ENCODE measurements at regions not wholly inside any gene's neighbourhood (a gene's known extent, or its start where the extent isn't known, plus 50 kb on each side); places are given as distances from the start of the nearest gene placed in this dataset.

GRCh38 chr4:73348185-73348584, 55.9 kb upstream of the ALB start:
- no peak overlapping the region for H3K4me3 Mint-ChIP-seq
- no peaks in the 10 kb centered on the region for H3K9me3 Mint-ChIP-seq
- no peaks in the 10 kb centered on the region for H3K27me3 Mint-ChIP-seq (ENCODE audit: low read depth)
- no peak for DNase-seq (ENCODE audit: low read depth, low spot score)
- no peak for TF ChIP-seq CTCF (conservative IDR thresholded peaks at IDR 0.05)
- H3K4me1 Mint-ChIP-seq: no peaks in the 10 kb centered on the region
- H3K36me3 Mint-ChIP-seq (ENCODE audit: low read depth): no peaks in the 10 kb centered on the region
- H3K27ac Mint-ChIP-seq (ENCODE audit: unreplicated experiment): no peak overlapping the region

- H3K36me3 Mint-ChIP-seq (ENCODE audit: low read depth): no peaks in the 10 kb centered on the region
- no peaks in the 10 kb centered on the region for H3K27me3 Mint-ChIP-seq (ENCODE audit: low read depth)
- H3K4me3 Mint-ChIP-seq: no peak overlapping the region
- no peak for DNase-seq (ENCODE audit: low read depth, low spot score)
- H3K4me1 Mint-ChIP-seq: no peaks in the 10 kb centered on the region
- no peak overlapping the region for H3K27ac Mint-ChIP-seq (ENCODE audit: unreplicated experiment)
- no peaks in the 10 kb centered on the region for H3K9me3 Mint-ChIP-seq
- no peak for TF ChIP-seq CTCF (conservative IDR thresholded peaks at IDR 0.05)
Measured at GRCh38 chr4:73347497-73347896, 56.6 kb upstream of the ALB start.

GRCh38 chr4:73345399-73345975, 58.6 kb upstream of the ALB start:
- DNase-seq (ENCODE audit: low read depth, low spot score): no peak
- Mint-ChIP-seq H3K9me3 (no peaks in the 10 kb centered on the region), H3K27ac (ENCODE audit: unreplicated experiment) (no peak overlapping the region), H3K4me1 (no peaks in the 10 kb centered on the region), H3K4me3 (no peak overlapping the region), H3K36me3 (ENCODE audit: low read depth) (no peaks in the 10 kb centered on the region), H3K27me3 (ENCODE audit: low read depth) (no peaks in the 10 kb centered on the region)
- no peak for TF ChIP-seq CTCF (conservative IDR thresholded peaks at IDR 0.05)

GRCh38 chr4:73344106-73344505, 60.0 kb upstream of the ALB start:
- H3K4me1 Mint-ChIP-seq: no peaks in the 10 kb centered on the region
- H3K27me3 Mint-ChIP-seq (ENCODE audit: low read depth): no peaks in the 10 kb centered on the region

GRCh38 chr4:73343432-73343831, 60.7 kb upstream of the ALB start:
- peaks cover 1% of the 10 kb centered on the region for H3K36me3 Mint-ChIP-seq (ENCODE audit: low read depth)
- H3K27ac Mint-ChIP-seq (ENCODE audit: unreplicated experiment): no peak overlapping the region
- no peaks in the 10 kb centered on the region for H3K27me3 Mint-ChIP-seq (ENCODE audit: low read depth)
- H3K4me1 Mint-ChIP-seq: no peaks in the 10 kb centered on the region
- no peak overlapping the region for H3K4me3 Mint-ChIP-seq
- no peak for TF ChIP-seq CTCF (conservative IDR thresholded peaks at IDR 0.05)
- peaks cover 2% of the 10 kb centered on the region for H3K9me3 Mint-ChIP-seq
- DNase-seq (ENCODE audit: low read depth, low spot score): no peak

More at GRCh38 chr4:73344106-73344505, 60.0 kb upstream of the ALB start:
- no peaks in the 10 kb centered on the region for H3K9me3 Mint-ChIP-seq
- H3K36me3 Mint-ChIP-seq (ENCODE audit: low read depth): no peaks in the 10 kb centered on the region
- no peak for DNase-seq (ENCODE audit: low read depth, low spot score)
- H3K4me3 Mint-ChIP-seq: no peak overlapping the region
- TF ChIP-seq CTCF (conservative IDR thresholded peaks at IDR 0.05): no peak
- no peak overlapping the region for H3K27ac Mint-ChIP-seq (ENCODE audit: unreplicated experiment)

All from neural crest cell (in vitro differentiated cells).